HG03432 (cell line): ENCODE measurements at regions not wholly inside any gene's neighbourhood (a gene's known extent, or its start where the extent isn't known, plus 50 kb on each side); places are given as distances from the start of the nearest gene placed in this dataset.

Source experiments
- ATAC-seq: cut with Tn5 transposase; IDR thresholded peaks from one replicate; pipeline ENCODE4 v1.9.1; 2021; ENCODE audit warnings: mild to moderate bottlenecking, moderate library complexity; ENCODE audit not compliant: unreplicated experiment

DNA sequence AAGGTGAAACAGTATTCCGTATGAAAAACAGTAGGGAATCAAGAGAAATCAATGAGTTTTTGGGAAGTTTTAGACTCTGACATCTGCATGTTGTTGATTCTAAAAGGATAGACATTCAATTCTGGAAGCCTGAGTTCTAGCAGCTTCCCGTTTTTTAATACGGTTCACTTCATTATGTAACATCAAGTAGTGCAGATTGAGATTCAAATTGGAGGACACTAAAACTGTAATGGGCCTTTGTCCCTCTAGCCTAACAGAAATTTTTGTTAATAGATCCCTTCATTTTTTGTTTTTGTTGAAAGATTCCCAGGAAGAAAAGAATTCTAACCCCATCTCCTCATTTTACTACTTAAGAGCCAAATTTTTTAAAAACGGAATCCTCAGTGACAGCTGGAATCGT, 384.6 kb downstream of the SH3GL2 start:
- ATAC-seq, result no peak

DNA sequence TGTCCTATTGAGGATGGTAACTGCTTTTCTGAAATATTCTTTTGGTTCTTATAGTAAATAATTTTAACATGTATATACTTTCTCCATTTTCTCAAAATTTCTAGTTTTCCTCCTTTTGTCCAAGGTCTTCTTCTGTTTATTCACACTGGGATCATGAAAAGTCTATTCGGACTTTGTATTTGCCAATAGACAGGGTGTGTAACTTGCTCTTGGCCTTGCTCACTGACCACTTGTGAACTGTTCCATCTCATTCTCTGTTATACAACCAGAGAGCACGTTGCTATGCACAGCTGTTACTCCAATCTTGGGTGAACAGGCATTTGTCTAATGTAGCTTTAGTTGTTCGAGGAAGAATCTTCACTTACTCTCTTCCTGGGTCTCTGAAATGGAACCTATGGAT, 388.9 kb downstream of the SH3GL2 start:
- ATAC-seq, result no peak

- ATAC-seq, result no peak
These were observed 390.4 kb downstream of the SH3GL2 start for GRCh38 chr9:17969232-17969631.

- ATAC-seq, result no peak
These were observed 391.4 kb downstream of the SH3GL2 start for GRCh38 chr9:17970277-17970676.

DNA sequence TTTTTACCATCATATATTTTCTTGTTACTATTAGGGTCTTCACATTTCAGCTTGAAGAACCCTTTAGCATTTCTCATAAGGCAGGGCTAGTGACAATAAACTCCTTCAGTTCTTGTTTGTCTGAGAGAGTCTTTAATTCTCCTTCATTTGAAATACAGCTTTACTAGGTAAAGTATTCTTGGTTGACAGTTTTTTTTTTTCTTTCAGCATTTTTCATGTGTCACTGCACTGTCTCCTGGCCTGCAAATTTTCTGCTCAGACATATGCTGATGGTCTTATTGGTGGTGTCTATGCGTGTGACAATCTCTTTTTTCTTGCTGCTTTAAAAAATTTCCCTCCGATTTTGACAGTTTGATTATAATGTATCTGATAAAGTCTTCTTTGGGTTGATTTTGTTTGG, 399.9 kb downstream of the SH3GL2 start:
- no peak for ATAC-seq

GRCh38 chr9:17986595-17986994, 407.7 kb downstream of the SH3GL2 start:
- no peak for ATAC-seq

DNA sequence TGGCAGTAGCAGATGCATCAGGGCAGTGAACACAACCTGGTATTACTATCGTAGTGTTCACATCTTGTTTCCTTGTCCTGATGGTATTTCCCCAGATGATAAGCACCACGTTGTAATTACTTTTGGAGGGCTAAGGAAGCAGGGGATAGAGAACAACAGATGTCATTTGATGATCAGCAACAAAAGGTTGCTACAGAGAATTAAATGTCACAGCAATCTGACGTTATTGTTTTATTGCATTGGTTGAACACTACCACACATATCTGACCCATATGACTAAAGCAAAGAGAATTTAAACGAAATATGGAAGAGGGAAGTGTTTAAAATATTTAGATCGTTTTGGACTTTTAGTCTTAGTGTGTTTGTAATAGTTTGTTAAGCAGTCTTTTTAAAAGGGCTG, 408.3 kb downstream of the SH3GL2 start:
- no peak for ATAC-seq

GRCh38 chr9:17988489-17988888, 409.6 kb downstream of the SH3GL2 start:
- ATAC-seq, result no peak

- ATAC-seq, result no peak
These were observed 411.7 kb downstream of the SH3GL2 start for GRCh38 chr9:17990602-17991001.

GRCh38 chr9:17993024-17993423, 414.2 kb downstream of the SH3GL2 start:
- no peak for ATAC-seq

GRCh38 chr9:17994695-17995425, 416.0 kb downstream of the SH3GL2 start:
- no peak for ATAC-seq

DNA sequence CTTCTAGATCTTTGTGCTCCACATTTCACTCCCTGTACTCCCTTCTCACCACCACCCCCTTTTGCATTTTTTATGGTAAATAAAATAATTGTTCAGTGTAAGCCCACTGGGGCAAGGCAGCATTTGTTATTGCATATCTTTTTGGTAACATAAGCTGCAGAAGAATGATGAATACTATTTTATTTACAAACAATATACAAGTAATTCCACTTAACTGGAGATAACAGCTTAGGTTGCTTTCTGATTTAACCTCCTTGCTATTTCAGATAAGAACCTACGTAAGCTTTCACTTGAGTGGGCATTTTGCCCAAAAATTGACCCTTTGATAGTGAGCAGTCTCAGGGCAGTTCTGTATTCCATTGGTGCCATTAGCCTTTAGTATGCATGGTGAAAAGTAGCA, 417.9 kb downstream of the SH3GL2 start:
- no peak for ATAC-seq

DNA sequence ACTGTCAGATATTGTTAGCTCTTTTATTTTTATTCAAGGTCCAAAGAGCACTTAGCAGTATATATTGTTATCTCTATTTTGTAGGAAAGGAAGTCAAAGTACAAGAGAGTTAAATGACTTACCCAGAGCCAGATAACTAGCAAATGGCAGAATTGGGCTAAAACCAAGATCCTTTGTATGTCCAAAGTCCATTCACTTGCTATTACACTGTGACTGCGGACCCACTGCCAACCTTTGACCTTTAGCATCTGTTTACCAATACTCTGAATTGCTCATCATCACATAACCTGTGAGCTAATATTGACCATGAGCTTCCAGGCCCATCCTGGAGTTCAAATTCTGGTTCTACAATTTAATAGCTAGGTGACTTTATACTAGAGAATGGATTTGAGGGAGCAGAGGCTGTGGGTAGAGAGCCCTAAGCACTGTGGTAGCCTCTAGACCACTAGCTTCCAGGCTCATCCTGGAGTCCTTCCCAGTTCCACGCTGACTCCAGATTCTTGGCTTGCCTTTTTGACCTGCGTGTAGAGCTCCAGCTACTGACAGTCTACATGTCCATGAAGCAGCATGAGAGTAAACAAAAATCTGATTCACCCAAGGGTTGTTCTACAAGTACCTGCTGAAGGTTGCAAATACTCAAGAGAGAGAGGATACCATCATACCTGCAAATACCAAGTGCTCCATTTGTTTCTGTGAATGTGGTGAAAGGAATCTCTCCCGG, 424.0 kb downstream of the SH3GL2 start:
- ATAC-seq, result no peak

DNA sequence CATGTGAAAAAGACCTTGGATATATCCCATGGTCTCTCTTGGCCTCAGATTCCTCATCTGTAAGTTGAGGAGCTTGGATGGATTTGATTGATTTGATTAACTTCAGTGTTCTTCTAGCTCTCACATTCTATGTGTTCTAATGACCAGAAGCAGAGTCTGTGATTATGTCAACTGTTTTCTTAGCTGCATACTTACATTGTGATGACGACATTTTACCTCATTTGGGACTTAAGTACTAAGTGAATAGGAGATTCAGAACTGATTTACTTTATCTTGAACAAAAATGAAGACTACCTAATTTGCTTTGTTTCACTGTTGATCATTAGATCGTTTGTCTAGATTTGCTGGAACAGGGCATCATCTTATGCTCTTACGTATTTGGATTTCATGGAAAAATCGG, 427.7 kb downstream of the SH3GL2 start:
- no peak for ATAC-seq

DNA sequence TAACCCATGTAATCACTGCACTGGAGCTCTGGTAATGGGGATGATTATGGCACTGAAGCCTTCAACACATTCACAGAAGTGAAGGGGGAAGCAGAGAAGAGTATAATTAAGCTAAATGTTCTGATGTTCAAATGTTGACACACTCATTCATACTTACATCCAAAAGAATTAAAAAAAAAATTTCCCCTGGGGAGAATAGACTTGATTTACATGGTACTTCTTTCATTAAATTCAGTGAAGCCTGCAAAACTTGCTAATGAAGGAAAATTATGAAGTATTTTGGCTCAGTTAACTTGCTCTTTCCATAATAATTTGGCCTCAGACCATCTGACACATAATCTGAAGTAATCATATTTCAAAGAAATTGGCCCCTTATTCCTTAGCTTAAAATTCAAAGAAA, 428.8 kb downstream of the SH3GL2 start:
- no peak for ATAC-seq

GRCh38 chr9:18009902-18010301, 431.0 kb downstream of the SH3GL2 start:
- peak; percentile 44 for ATAC-seq

DNA sequence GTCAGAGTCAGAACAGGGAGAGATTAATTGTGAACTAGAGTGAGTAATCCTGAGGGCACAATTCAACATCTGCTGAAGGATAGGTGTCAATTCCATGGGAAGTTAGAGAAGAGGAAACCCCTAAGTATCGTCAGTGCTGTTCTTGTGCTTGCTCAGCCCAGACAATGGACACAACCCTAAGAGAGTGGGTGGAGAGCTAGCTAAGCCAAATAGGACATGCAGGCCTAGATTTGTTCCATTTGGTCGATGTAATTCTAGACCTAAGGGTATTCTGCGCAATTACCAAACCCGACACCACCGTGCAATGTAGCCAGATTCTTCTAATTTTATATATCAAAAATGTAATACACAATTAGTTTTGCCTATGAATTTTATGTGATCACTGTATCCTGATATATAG, 431.6 kb downstream of the SH3GL2 start:
- ATAC-seq, result no peak

DNA sequence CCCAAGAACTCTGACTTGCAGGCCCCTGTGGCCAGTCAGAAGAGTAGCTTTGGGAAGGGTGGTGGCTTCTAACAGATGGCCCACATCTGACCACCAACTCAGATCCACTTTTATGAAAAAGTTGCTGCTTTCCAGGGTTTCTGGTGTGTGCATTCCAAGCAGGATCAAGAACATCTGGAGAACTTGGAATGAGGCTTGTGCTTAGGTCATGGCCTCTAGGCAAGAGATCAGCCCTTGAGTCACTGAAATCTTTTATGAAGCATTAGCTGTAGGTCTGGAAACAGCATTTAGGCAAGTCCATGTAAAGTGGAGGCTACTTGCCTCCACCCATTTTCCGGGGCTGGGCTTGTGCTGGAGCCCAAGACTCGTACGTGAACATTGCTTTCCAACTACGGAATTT, 433.3 kb downstream of the SH3GL2 start:
- ATAC-seq, result no peak

DNA sequence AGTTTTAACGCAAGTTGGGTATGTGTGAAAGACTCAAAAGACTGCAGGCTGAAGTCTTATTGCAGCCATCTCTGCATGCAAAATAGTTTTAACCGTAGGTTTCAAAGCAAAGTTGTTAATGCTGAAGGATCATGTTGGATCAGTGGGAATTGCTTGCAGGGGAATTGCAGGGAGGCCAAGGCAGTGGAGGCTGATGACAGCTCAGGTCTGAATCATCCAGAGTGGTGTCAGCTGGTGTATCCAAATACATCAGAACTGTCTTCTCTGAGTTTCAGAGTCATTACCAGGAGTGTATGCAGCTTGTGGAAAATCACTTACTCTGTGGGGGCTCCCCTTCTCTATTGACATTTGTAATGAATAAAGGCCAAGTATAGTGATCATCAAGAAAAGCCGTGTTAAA, 435.7 kb downstream of the SH3GL2 start:
- no peak for ATAC-seq

- no peak for ATAC-seq
These were observed 436.2 kb downstream of the SH3GL2 start for GRCh38 chr9:18015116-18015515.

- ATAC-seq, result no peak
These were observed 438.3 kb downstream of the SH3GL2 start for GRCh38 chr9:18017136-18017535.

GRCh38 chr9:18018221-18018620, 439.4 kb downstream of the SH3GL2 start:
- no peak for ATAC-seq

DNA sequence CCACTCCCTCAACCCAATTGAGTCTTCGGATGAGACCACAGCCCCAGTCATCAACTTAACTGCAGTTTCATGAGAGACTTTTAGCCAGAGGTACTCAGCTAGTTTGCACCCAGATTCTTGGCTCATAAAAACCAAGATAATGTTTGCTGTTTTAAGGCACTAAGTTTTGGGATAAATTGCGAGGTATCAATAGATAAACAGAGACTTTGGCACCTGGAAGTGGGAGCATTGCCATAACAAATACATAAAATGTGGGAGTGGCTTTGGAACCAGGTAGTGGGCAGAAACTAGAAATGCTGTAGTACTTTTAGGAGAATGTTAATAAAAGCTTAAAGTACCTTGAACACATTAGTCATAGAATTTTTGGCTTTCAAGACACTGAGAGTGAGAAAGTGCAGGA, 439.8 kb downstream of the SH3GL2 start:
- ATAC-seq, result no peak
